BJ (cell line): ENCODE measurements at regions not wholly inside any gene's neighbourhood (a gene's known extent, or its start where the extent isn't known, plus 50 kb on each side); places are given as distances from the start of the nearest gene placed in this dataset.

Experiments used
- CTCF ChIA-PET: fragments of 350-600 bp; formaldehyde crosslinking; extraction: SDS; loops from one replicate; lab custom pipeline; 2021; ENCODE audit warnings: antibody characterized with exemption, inconsistent platforms; lab: Yijun Ruan, JAX
- POLR2A ChIA-PET: fragments of 300-600 bp; sonication (Branson Sonifier 250); formaldehyde crosslinking; extraction: SDS; loops from one replicate; lab custom pipeline; 2021; ENCODE audit warnings: antibody characterized with exemption; lab: Charles Lee
- DNase-seq: peaks from one replicate; pipeline ENCODE4 v3.0.0-alpha.2; 2011; ENCODE audit warnings: low read depth
- H3K27me3 ChIP-seq: 2 replicates; pipeline ENCODE4 v1.6.0; 2011; ENCODE audit warnings: low read length; ENCODE audit not compliant: control insufficient read depth, insufficient read depth
- H3K36me3 ChIP-seq: 2 replicates; pipeline ENCODE4 v1.5.1; 2011; ENCODE audit warnings: low read length; ENCODE audit not compliant: control insufficient read depth, insufficient read depth
- H3K4me3 ChIP-seq: 2 replicates; pipeline ENCODE4 v1.5.1; 2011; ENCODE audit warnings: low read depth, mild to moderate bottlenecking, control low read depth, low read length
- TF ChIP-seq, protein P1 (sequence below): IDR thresholded peaks from 2 replicates; pipeline ENCODE4 v1.5.1; 2011; ENCODE audit warnings: low read depth, mild to moderate bottlenecking, control low read depth, inconsistent platforms, low read length, moderate library complexity; ENCODE audit not compliant: insufficient read depth

DNA sequence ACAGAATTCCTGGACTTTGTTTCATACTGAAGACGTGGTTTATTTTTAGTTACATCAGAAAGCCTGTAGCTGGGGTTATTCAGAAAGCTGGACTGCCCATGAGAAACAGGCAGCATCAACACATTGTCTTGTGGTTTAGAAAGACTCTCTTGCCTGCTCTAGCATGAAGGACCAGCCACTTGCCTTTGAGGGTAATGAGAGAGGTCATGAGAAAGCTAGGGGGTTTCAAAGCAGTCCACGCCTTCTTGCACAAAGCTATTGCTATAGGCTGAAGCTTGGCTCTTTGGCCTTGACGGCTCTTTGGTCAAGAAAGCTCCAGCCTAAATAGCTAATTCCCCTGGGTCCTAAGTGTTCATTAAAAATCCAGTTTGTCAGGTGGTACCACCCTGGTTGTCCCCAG lies 208.1 kb downstream of the PRDM2 start:
- CTCF ChIA-PET, result no interaction called here
- Histone ChIP-seq H3K36me3 (no peaks in the 10 kb centered on the region), H3K27me3 (no peaks in the 10 kb centered on the region), H3K4me3 (no peak overlapping the region)
- DNase-seq, result no peak
- TF ChIP-seq, protein P1, sequence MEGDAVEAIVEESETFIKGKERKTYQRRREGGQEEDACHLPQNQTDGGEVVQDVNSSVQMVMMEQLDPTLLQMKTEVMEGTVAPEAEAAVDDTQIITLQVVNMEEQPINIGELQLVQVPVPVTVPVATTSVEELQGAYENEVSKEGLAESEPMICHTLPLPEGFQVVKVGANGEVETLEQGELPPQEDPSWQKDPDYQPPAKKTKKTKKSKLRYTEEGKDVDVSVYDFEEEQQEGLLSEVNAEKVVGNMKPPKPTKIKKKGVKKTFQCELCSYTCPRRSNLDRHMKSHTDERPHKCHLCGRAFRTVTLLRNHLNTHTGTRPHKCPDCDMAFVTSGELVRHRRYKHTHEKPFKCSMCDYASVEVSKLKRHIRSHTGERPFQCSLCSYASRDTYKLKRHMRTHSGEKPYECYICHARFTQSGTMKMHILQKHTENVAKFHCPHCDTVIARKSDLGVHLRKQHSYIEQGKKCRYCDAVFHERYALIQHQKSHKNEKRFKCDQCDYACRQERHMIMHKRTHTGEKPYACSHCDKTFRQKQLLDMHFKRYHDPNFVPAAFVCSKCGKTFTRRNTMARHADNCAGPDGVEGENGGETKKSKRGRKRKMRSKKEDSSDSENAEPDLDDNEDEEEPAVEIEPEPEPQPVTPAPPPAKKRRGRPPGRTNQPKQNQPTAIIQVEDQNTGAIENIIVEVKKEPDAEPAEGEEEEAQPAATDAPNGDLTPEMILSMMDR, result no peak
- POLR2A ChIA-PET, result no interaction called here

DNA sequence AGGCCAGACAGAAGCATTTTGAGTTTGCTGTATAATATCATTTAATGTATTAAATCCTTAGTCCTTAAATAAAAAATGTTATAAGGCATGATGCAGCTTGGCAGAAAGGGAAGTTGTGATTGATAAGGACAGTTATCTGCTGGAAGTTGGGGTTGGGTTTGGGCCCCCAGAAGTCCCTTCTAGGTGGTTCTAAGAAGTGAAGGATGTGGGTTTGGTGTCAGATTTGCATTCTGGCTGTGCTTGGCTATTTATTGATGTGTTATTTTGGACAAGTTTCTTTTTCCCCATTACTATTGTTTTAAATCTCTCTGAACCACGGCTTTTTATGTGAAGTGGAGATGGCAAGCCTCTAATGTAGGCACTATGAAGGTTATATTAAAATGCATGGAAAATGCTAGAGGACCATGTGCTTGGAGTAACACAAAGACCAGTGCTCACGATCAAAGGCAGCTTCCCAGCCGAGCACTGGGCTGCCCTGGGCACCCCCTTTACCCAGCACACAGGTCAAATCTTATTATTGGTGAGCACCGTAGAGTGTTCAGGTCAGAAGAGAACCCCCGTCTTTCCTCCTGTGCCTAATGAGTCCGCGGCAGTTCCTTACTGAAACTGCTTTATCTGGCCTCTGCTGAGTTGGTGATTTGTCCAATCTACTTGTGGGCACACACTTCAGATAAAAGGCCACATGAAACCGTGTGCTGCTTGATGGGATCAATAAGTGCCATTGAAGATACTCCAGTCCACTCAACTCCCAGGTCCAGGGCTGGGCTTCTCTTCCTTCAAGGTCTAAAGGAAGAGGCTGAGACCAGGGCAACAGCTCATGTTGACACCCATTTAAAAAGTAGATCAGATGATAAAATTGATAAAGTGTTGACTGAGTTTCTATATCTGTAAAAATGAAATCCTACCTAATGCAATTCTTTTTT lies 212.0 kb downstream of the PRDM2 start:
- DNase-seq, result no peak
- no peaks in the 10 kb centered on the region for H3K36me3 ChIP-seq
- ChIA-PET CTCF (no interaction called here), POLR2A (no interaction called here)
- no peaks in the 10 kb centered on the region for H3K27me3 ChIP-seq
- TF ChIP-seq, protein P1, result no peak
- no peak overlapping the region for H3K4me3 ChIP-seq

DNA sequence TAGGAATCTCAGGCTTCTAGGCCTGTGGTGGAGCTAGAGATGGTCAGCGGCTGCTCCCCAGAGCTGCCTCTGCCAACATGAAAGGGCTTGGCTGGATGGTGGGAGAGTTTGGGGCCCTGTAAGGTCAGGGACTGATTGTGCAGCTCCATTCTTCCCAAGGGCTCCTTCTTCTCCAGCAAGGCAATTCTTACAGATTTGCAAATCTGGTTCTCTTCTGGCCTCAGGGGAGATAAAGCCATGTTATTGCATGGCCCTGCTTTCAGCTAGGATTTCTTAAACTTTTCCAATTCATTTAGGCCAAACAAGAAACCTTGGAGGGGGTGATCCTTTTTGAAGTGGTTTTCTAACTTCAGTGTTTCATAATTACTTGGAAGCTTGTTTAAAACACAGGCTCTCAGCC lies 213.4 kb downstream of the PRDM2 start:
- H3K36me3 ChIP-seq, result no peaks in the 10 kb centered on the region
- no peak overlapping the region for H3K4me3 ChIP-seq
- DNase-seq, result no peak
- TF ChIP-seq, protein P1, result no peak
- H3K27me3 ChIP-seq, result no peaks in the 10 kb centered on the region
- CTCF ChIA-PET, result interaction anchor here (1.5 kb wide), 1 partner anchor 35 kb away, joined by 3 read pairs; no protein-coding TSS in a partner anchor
- POLR2A ChIA-PET, result no interaction called here

DNA sequence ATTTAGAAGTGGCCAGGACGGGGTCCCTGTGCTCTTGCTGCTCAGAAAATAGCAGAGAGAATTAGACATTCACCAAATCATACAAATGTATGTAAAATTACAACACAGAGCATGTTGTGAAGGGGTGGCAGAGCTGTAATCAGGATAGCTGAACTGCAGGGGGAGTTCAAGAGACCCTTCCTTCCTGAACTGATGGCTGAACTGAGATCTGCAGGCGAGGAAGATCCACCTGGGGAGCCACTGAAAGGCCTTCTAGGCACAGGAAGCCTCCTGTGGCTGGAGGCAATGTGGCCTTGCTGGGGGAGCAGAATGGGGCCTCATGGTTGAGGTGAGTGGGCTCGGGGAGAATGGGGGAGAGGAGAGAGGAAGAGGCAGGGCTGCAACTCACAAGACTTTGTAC lies 216.5 kb downstream of the PRDM2 start:
- Histone ChIP-seq H3K27me3 (no peaks in the 10 kb centered on the region), H3K36me3 (no peaks in the 10 kb centered on the region), H3K4me3 (no peak overlapping the region)
- TF ChIP-seq, protein P1, result no peak
- CTCF ChIA-PET, result no interaction called here
- no peak for DNase-seq
- POLR2A ChIA-PET, result no interaction called here

DNA sequence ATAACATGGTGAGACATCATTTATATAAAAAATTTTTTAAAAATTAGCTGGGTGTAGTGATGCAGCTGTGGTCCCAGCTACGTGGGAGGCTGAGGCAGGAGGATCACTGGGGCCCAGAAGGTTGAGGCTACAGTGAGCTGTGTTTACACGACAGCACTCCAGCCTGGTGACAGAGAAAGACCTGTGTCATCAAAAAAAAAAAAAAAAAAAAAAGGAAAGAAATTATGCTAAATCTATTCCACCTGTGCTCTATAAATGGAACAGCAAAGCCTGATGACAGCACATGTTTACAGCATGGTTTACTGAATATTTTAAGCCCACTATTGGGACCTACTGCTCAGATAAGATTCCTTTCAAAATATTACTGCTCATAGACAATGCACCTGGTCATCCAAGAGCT lies 217.6 kb downstream of the PRDM2 start:
- DNase-seq, result no peak
- CTCF ChIA-PET, result no interaction called here
- POLR2A ChIA-PET, result no interaction called here
- Histone ChIP-seq H3K36me3 (no peaks in the 10 kb centered on the region), H3K27me3 (no peaks in the 10 kb centered on the region), H3K4me3 (no peak overlapping the region)
- TF ChIP-seq, protein P1, result no peak
